ENCODE measurements at regions not wholly inside any gene's neighbourhood (a gene's known extent, or its start where the extent isn't known, plus 50 kb on each side); places are given as distances from the start of the nearest gene placed in this dataset.
"Not testable (repeated sequence)": the region's sequence is repeated elsewhere in the genome, so short reads cannot be mapped to it uniquely, and the experiment has no call there.

- DNase-seq (ENCODE audit: extremely low spot score in 2 of 2), result no peak
- intact Hi-C loops (cut with DNase I), result no loop called here
- H3K4me1 ChIP-seq, result no peaks in the 10 kb centered on the region
- no peaks in the 10 kb centered on the region for H3K9me3 ChIP-seq
- no peak overlapping the region for H3K27ac ChIP-seq
- H3K27me3 ChIP-seq, result no peaks in the 10 kb centered on the region
- no peaks in the 10 kb centered on the region for H3K36me3 ChIP-seq
- no peak overlapping the region for H3K4me3 ChIP-seq
- no peak for TF ChIP-seq CTCF (IDR thresholded peaks at IDR 0.05)
- no peak for TF ChIP-seq POLR2A (IDR thresholded peaks at IDR 0.05)
- no peak for TF ChIP-seq POLR2AphosphoS5 (IDR thresholded peaks at IDR 0.05; ENCODE audit: insufficient read depth in 1 of 2, low read depth in 1 of 2)
Measured at GRCh38 chr6:92231171-92231701, 1188.1 kb downstream of the EPHA7 start.

- H3K27me3 ChIP-seq; intact Hi-C loops (cut with DNase I); DNase-seq (ENCODE audit: extremely low spot score in 2 of 2); H3K27ac ChIP-seq; H3K36me3 ChIP-seq; H3K9me3 ChIP-seq; H3K4me3 ChIP-seq; H3K4me1 ChIP-seq: not testable (repeated sequence)
Measured at GRCh38 chr6:92219987-92220386, 1199.4 kb downstream of the EPHA7 start.

- no peak for DNase-seq (ENCODE audit: extremely low spot score in 2 of 2)
Measured at GRCh38 chr6:92216717-92217116, 1202.6 kb downstream of the EPHA7 start.

GRCh38 chr6:92201618-92202017 is 1217.7 kb downstream of the EPHA7 start:
- H3K27ac ChIP-seq, result no peak overlapping the region
- intact Hi-C loops (cut with DNase I), result no loop called here
- H3K36me3 ChIP-seq, result no peaks in the 10 kb centered on the region
- TF ChIP-seq POLR2AphosphoS5 (IDR thresholded peaks at IDR 0.05; ENCODE audit: insufficient read depth in 1 of 2, low read depth in 1 of 2) (no peak), POLR2A (IDR thresholded peaks at IDR 0.05) (no peak), CTCF (IDR thresholded peaks at IDR 0.05) (no peak)
- no peaks in the 10 kb centered on the region for H3K27me3 ChIP-seq
- no peaks in the 10 kb centered on the region for H3K4me1 ChIP-seq
- H3K9me3 ChIP-seq, result no peaks in the 10 kb centered on the region
- no peak for DNase-seq (ENCODE audit: extremely low spot score in 2 of 2)
- H3K4me3 ChIP-seq, result no peak overlapping the region

More at GRCh38 chr6:92216717-92217116, 1202.6 kb downstream of the EPHA7 start:
- Histone ChIP-seq H3K4me1 (no peaks in the 10 kb centered on the region), H3K4me3 (no peak overlapping the region), H3K9me3 (no peaks in the 10 kb centered on the region), H3K36me3 (no peaks in the 10 kb centered on the region), H3K27me3 (no peaks in the 10 kb centered on the region), H3K27ac (no peak overlapping the region)
- intact Hi-C loops (cut with DNase I), result no loop called here
- TF ChIP-seq POLR2AphosphoS5 (IDR thresholded peaks at IDR 0.05; ENCODE audit: insufficient read depth in 1 of 2, low read depth in 1 of 2) (no peak), POLR2A (IDR thresholded peaks at IDR 0.05) (no peak), CTCF (IDR thresholded peaks at IDR 0.05) (no peak)

- Histone ChIP-seq H3K4me3 (no peak overlapping the region), H3K36me3 (no peaks in the 10 kb centered on the region), H3K9me3 (no peaks in the 10 kb centered on the region), H3K27ac (no peak overlapping the region), H3K4me1 (no peaks in the 10 kb centered on the region), H3K27me3 (no peaks in the 10 kb centered on the region)
- TF ChIP-seq POLR2AphosphoS5 (IDR thresholded peaks at IDR 0.05; ENCODE audit: insufficient read depth in 1 of 2, low read depth in 1 of 2) (no peak), CTCF (IDR thresholded peaks at IDR 0.05) (no peak), POLR2A (IDR thresholded peaks at IDR 0.05) (no peak)
- intact Hi-C loops (cut with DNase I), result no loop called here
- DNase-seq (ENCODE audit: extremely low spot score in 2 of 2), result no peak
Measured at GRCh38 chr6:92196325-92196724, 1223.0 kb downstream of the EPHA7 start.
